ENCODE measurements at regions not wholly inside any gene's neighbourhood (a gene's known extent, or its start where the extent isn't known, plus 50 kb on each side); places are given as distances from the start of the nearest gene placed in this dataset.

DNA sequence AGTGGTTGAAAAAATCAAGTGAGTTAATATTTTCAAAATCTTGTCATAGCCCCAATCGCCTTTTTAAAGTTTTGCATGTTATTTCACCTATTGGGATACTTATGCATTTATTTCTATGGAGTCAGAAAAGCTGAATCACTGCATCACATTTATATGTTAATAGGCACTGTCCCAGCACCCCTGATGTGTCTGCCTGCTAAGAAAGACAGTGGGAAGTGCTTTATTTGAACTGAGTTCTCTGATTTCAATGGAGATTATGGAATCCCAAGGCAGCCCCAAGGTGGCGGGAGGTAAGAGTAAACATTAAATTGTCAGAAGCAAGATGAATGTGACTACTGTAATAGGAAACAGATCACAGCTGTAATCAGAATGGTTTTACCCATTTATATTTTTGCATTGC, 2225.7 kb downstream of the NCAM2 start:
- POLR2A ChIA-PET: no interaction called here
- no peak for ATAC-seq (ENCODE audit: low read depth)
- H3K4me3 Mint-ChIP-seq: no peak overlapping the region
- no peak for DNase-seq
- no peaks in the 10 kb centered on the region for H3K4me1 Mint-ChIP-seq
- Histone ChIP-seq H3K4me3 (ENCODE audit: control extremely low read depth in 1 of 5, extremely low read depth in 1 of 5, insufficient read depth in 1 of 5, low read depth in 2 of 5, low read length in 4 of 5) (no peak overlapping the region), H3K4me2 (replicated peaks; ENCODE audit: low read depth, low read length, poor library complexity, severe bottlenecking) (no peak overlapping the region), H3K79me2 (ENCODE audit: control insufficient read depth, insufficient read depth, low read length) (no peaks in the 10 kb centered on the region), H3K9me3 (ENCODE audit: control extremely low read depth in 1 of 3, control insufficient read depth in 2 of 3, insufficient read depth in 1 of 3, low read length in 2 of 3) (no peaks in the 10 kb centered on the region), H3K4me1 (ENCODE audit: control insufficient read depth in 2 of 2, insufficient read depth in 2 of 2, low read length in 2 of 2) (no peaks in the 10 kb centered on the region), H4K20me1 (ENCODE audit: control insufficient read depth, insufficient read depth, low read length, poor library complexity, severe bottlenecking) (no peaks in the 10 kb centered on the region), H3K9ac (ENCODE audit: low read length) (no peak overlapping the region), H3K27me3 (replicated peaks in 1 of 4; ENCODE audit: control extremely low read depth in 1 of 4, control insufficient read depth in 3 of 4, insufficient read depth in 4 of 4, low read length in 3 of 4) (no peaks in the 10 kb centered on the region), H3K27ac (ENCODE audit: low read length in 2 of 2) (no peak overlapping the region), H3K36me3 (replicated peaks in 1 of 2; ENCODE audit: control extremely low read depth in 1 of 2, control insufficient read depth in 1 of 2, extremely low read depth in 1 of 2, insufficient read depth in 2 of 2, low read length in 1 of 2) (no peaks in the 10 kb centered on the region), H2AFZ (ENCODE audit: insufficient read depth, low read depth, low read length, poor library complexity, severe bottlenecking) (no peak overlapping the region)
- no peaks in the 10 kb centered on the region for H3K27me3 Mint-ChIP-seq
- WGBS (ENCODE audit: insufficient coverage): no CpG with 5 or more reads among the region's 2 CpGs
- TF ChIP-seq EZH2 (IDR thresholded peaks at IDR 0.05; ENCODE audit: borderline replicate concordance, insufficient read depth, low read depth, low read length, poor library complexity, severe bottlenecking): no peak
- TF ChIP-seq, protein P1, sequence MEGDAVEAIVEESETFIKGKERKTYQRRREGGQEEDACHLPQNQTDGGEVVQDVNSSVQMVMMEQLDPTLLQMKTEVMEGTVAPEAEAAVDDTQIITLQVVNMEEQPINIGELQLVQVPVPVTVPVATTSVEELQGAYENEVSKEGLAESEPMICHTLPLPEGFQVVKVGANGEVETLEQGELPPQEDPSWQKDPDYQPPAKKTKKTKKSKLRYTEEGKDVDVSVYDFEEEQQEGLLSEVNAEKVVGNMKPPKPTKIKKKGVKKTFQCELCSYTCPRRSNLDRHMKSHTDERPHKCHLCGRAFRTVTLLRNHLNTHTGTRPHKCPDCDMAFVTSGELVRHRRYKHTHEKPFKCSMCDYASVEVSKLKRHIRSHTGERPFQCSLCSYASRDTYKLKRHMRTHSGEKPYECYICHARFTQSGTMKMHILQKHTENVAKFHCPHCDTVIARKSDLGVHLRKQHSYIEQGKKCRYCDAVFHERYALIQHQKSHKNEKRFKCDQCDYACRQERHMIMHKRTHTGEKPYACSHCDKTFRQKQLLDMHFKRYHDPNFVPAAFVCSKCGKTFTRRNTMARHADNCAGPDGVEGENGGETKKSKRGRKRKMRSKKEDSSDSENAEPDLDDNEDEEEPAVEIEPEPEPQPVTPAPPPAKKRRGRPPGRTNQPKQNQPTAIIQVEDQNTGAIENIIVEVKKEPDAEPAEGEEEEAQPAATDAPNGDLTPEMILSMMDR (IDR thresholded peaks at IDR 0.05): no peak
- intact Hi-C loops (cut with micrococcal nuclease): no loop called here
- no peaks in the 10 kb centered on the region for H3K9me3 Mint-ChIP-seq (ENCODE audit: insufficient read depth)
- no peak overlapping the region for H3K27ac Mint-ChIP-seq
- CTCF ChIA-PET: no interaction called here

DNA sequence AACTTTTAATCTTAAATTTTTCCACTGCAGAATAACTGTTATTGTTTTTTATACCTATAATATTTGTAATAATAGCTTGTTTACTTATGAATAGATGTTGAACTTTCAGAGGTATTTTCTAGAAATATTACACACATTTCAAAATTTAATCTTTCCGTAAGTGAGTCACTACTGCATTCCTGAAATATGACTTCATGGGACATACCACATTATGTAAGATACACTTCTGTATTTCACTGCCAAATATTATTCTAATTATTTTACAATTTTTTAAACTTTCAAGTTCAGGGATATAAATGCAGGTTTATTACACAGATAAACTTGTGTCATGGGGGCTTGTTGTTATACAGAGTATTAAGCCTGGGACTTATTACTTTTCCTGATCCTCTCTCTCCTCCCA, 2220.5 kb downstream of the NCAM2 start:
- TF ChIP-seq, protein P1 (IDR thresholded peaks at IDR 0.05): no peak
- TF ChIP-seq EZH2 (IDR thresholded peaks at IDR 0.05; ENCODE audit: borderline replicate concordance, insufficient read depth, low read depth, low read length, poor library complexity, severe bottlenecking): no peak
- intact Hi-C loops (cut with micrococcal nuclease): no loop called here
- Mint-ChIP-seq H3K4me3 (no peak overlapping the region), H3K9me3 (ENCODE audit: insufficient read depth) (peaks cover 3% of the 10 kb centered on the region), H3K27me3 (no peaks in the 10 kb centered on the region), H3K4me1 (no peaks in the 10 kb centered on the region), H3K27ac (no peak overlapping the region)
- Histone ChIP-seq H3K27ac (ENCODE audit: low read length in 2 of 2) (no peak overlapping the region), H3K36me3 (replicated peaks in 1 of 2; ENCODE audit: control extremely low read depth in 1 of 2, control insufficient read depth in 1 of 2, extremely low read depth in 1 of 2, insufficient read depth in 2 of 2, low read length in 1 of 2) (no peaks in the 10 kb centered on the region), H3K4me2 (replicated peaks; ENCODE audit: low read depth, low read length, poor library complexity, severe bottlenecking) (no peak overlapping the region), H2AFZ (ENCODE audit: insufficient read depth, low read depth, low read length, poor library complexity, severe bottlenecking) (no peak overlapping the region), H3K79me2 (ENCODE audit: control insufficient read depth, insufficient read depth, low read length) (no peaks in the 10 kb centered on the region), H3K27me3 (replicated peaks in 1 of 4; ENCODE audit: control extremely low read depth in 1 of 4, control insufficient read depth in 3 of 4, insufficient read depth in 4 of 4, low read length in 3 of 4) (no peaks in the 10 kb centered on the region), H3K4me3 (ENCODE audit: control extremely low read depth in 1 of 5, extremely low read depth in 1 of 5, insufficient read depth in 1 of 5, low read depth in 2 of 5, low read length in 4 of 5) (no peak overlapping the region), H3K9me3 (ENCODE audit: control extremely low read depth in 1 of 3, control insufficient read depth in 2 of 3, insufficient read depth in 1 of 3, low read length in 2 of 3) (peaks cover 0 to 2% (median 1%) of the 10 kb centered on the region in 3 donors), H3K9ac (ENCODE audit: low read length) (no peak overlapping the region), H4K20me1 (ENCODE audit: control insufficient read depth, insufficient read depth, low read length, poor library complexity, severe bottlenecking) (no peaks in the 10 kb centered on the region), H3K4me1 (ENCODE audit: control insufficient read depth in 2 of 2, insufficient read depth in 2 of 2, low read length in 2 of 2) (no peaks in the 10 kb centered on the region)
- ChIA-PET POLR2A (no interaction called here), CTCF (no interaction called here)
- no peak for ATAC-seq (ENCODE audit: low read depth)
- WGBS (ENCODE audit: insufficient coverage): no CpG with 5 or more reads among the region's 1 CpG
- DNase-seq: no peak

All from B cell (primary cell).